ENCODE measurements at regions not wholly inside any gene's neighbourhood (a gene's known extent, or its start where the extent isn't known, plus 50 kb on each side); places are given as distances from the start of the nearest gene placed in this dataset.

GRCh38 chr1:99504287-99504686 lies 141.6 kb upstream of the PALMD start (continued):
- TF ChIP-seq CEBPB (IDR thresholded peaks at IDR 0.05; ENCODE audit: low read depth, low read length) = no peak
- TF ChIP-seq KDM4A (IDR thresholded peaks at IDR 0.05; ENCODE audit: low read depth, low read length, severe bottlenecking) = no peak
- no peak for TF ChIP-seq RNF2 (IDR thresholded peaks at IDR 0.05; ENCODE audit: borderline replicate concordance, low read depth, low read length, missing control alignments, poor library complexity, severe bottlenecking)
- TF ChIP-seq NRF1 (IDR thresholded peaks at IDR 0.05; ENCODE audit: low read depth, low read length) = no peak
